ENCODE measurements at regions not wholly inside any gene's neighbourhood (a gene's known extent, or its start where the extent isn't known, plus 50 kb on each side); places are given as distances from the start of the nearest gene placed in this dataset.
"Not testable (repeated sequence)": the region's sequence is repeated elsewhere in the genome, so short reads cannot be mapped to it uniquely, and the experiment has no call there.

- H3K9me3 Mint-ChIP-seq; H3K4me3 Mint-ChIP-seq; H3K27me3 Mint-ChIP-seq (ENCODE audit: low read depth); H3K4me1 Mint-ChIP-seq (ENCODE audit: low read depth); H3K36me3 Mint-ChIP-seq (ENCODE audit: low read depth); H3K27ac Mint-ChIP-seq: not testable (repeated sequence)
Measured at GRCh38 chr4:100608651-100609050, 90.8 kb upstream of the EMCN start.

DNA sequence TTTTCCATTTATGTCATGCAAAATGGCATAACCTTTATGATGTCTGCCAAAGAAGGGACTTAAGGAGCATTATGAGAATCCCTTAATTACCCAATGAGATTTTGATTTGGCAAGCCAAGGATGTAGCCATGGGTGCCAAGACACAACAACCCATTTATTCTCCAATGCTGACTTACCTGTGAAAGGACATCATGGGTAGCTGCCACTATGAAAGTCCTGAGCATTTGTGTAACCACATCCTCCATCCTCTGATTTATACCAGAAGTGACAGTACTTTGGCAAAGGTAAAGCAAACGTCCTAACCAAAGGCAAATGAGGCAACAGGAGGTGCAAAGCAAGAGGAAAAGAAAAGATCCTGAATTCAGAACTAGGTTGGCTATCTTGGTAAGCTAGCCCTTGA lies 87.3 kb upstream of the EMCN start:
- Mint-ChIP-seq H3K36me3 (ENCODE audit: low read depth) (no peaks in the 10 kb centered on the region), H3K27me3 (ENCODE audit: low read depth) (no peaks in the 10 kb centered on the region), H3K4me3 (no peak overlapping the region), H3K27ac (no peak overlapping the region), H3K4me1 (ENCODE audit: low read depth) (peaks cover 3% of the 10 kb centered on the region), H3K9me3 (no peaks in the 10 kb centered on the region)

DNA sequence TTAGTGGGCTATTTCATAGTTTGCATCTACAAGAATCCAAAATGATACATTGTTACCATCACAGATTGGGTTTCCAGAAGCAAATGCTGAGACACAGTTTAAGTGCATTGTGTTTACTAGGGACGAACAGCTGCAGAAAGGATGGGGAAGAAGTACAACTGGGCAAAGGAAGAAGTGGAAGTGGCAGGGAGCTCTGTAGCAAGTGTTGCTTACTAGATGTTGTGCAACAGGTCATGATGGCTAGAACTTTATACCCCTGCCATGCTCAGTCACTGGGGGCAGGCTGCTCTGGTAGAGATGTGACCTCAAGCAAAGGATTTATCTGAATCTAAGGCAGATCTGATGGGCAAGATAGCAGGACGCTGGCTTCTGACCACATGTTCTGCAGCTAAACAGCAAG lies 76.1 kb upstream of the EMCN start:
- H3K27ac Mint-ChIP-seq = no peak overlapping the region
- H3K36me3 Mint-ChIP-seq (ENCODE audit: low read depth) = no peaks in the 10 kb centered on the region
- no peak overlapping the region for H3K4me3 Mint-ChIP-seq
- no peaks in the 10 kb centered on the region for H3K27me3 Mint-ChIP-seq (ENCODE audit: low read depth)
- no peaks in the 10 kb centered on the region for H3K4me1 Mint-ChIP-seq (ENCODE audit: low read depth)
- H3K9me3 Mint-ChIP-seq = no peaks in the 10 kb centered on the region

GRCh38 chr4:100591161-100591876 lies 73.5 kb upstream of the EMCN start:
- Mint-ChIP-seq H3K36me3 (ENCODE audit: low read depth) (no peaks in the 10 kb centered on the region), H3K4me1 (ENCODE audit: low read depth) (no peaks in the 10 kb centered on the region), H3K9me3 (no peaks in the 10 kb centered on the region), H3K4me3 (no peak overlapping the region), H3K27ac (no peak overlapping the region), H3K27me3 (ENCODE audit: low read depth) (no peaks in the 10 kb centered on the region)

- H3K4me1 Mint-ChIP-seq (ENCODE audit: low read depth) = no peaks in the 10 kb centered on the region
Measured at GRCh38 chr4:100590325-100590724, 72.5 kb upstream of the EMCN start.

DNA sequence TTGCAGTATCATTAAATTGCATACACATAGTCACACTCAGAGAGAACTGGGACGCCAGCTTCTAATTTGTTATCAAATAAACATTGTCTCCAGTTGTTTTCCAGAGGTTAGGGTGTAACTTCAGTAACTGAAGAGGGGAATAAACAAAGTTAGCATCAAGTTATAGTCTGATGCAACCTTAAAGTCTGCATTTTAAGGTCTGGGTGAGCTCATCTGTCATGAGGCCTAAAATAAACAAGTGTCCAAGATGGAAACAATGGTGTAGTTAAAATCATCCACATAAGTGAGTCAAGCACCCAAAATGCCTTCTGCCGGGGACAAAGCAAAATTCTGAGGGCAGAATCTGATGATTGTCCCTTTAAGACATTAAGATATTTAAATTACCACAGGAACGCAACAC lies 70.3 kb upstream of the EMCN start:
- Mint-ChIP-seq H3K9me3 (no peaks in the 10 kb centered on the region), H3K27ac (no peak overlapping the region), H3K36me3 (ENCODE audit: low read depth) (no peaks in the 10 kb centered on the region), H3K4me1 (ENCODE audit: low read depth) (no peaks in the 10 kb centered on the region), H3K27me3 (ENCODE audit: low read depth) (no peaks in the 10 kb centered on the region), H3K4me3 (no peak overlapping the region)

More at GRCh38 chr4:100590325-100590724, 72.5 kb upstream of the EMCN start:
- Mint-ChIP-seq H3K36me3 (ENCODE audit: low read depth) (no peaks in the 10 kb centered on the region), H3K27ac (no peak overlapping the region), H3K4me3 (no peak overlapping the region), H3K27me3 (ENCODE audit: low read depth) (no peaks in the 10 kb centered on the region), H3K9me3 (no peaks in the 10 kb centered on the region)

- Mint-ChIP-seq H3K4me3 (no peak overlapping the region), H3K27ac (no peak overlapping the region), H3K9me3 (no peaks in the 10 kb centered on the region), H3K36me3 (ENCODE audit: low read depth) (no peaks in the 10 kb centered on the region), H3K4me1 (ENCODE audit: low read depth) (no peaks in the 10 kb centered on the region), H3K27me3 (ENCODE audit: low read depth) (no peaks in the 10 kb centered on the region)
Measured at GRCh38 chr4:100582146-100582545, 64.3 kb upstream of the EMCN start.

GRCh38 chr4:100581337-100581736 lies 63.5 kb upstream of the EMCN start:
- no peaks in the 10 kb centered on the region for H3K9me3 Mint-ChIP-seq
- no peak overlapping the region for H3K27ac Mint-ChIP-seq
- peaks cover 4% of the 10 kb centered on the region for H3K27me3 Mint-ChIP-seq (ENCODE audit: low read depth)
- no peak overlapping the region for H3K4me3 Mint-ChIP-seq
- no peaks in the 10 kb centered on the region for H3K4me1 Mint-ChIP-seq (ENCODE audit: low read depth)
- no peaks in the 10 kb centered on the region for H3K36me3 Mint-ChIP-seq (ENCODE audit: low read depth)

GRCh38 chr4:100576570-100576969 lies 58.7 kb upstream of the EMCN start:
- no peaks in the 10 kb centered on the region for H3K36me3 Mint-ChIP-seq (ENCODE audit: low read depth)
- no peak overlapping the region for H3K4me3 Mint-ChIP-seq
- H3K4me1 Mint-ChIP-seq (ENCODE audit: low read depth) = no peaks in the 10 kb centered on the region
- no peak overlapping the region for H3K27ac Mint-ChIP-seq
- no peaks in the 10 kb centered on the region for H3K9me3 Mint-ChIP-seq
- H3K27me3 Mint-ChIP-seq (ENCODE audit: low read depth) = peaks cover 11% of the 10 kb centered on the region

DNA sequence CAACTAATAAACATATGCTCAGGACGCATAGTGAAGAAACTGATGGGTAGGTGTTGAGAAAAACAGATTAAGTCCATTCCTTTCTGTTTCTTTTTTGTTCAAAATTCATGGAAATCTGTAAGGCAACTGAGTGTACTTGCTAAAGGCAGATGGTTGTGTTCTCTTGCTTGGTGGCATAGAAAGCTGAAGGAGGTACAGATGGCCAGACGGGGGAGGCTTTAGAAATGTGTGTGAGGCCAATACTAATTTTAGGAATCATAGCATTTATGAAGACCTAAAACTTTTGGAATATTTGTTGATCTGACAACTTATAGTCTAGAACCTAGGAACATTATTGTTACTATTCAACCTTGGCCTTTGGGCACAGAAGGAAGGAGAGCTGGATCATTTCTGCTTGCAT lies 56.8 kb upstream of the EMCN start:
- peaks cover 11% of the 10 kb centered on the region for H3K27me3 Mint-ChIP-seq (ENCODE audit: low read depth)
- no peak overlapping the region for H3K27ac Mint-ChIP-seq
- no peaks in the 10 kb centered on the region for H3K36me3 Mint-ChIP-seq (ENCODE audit: low read depth)
- no peak overlapping the region for H3K4me3 Mint-ChIP-seq
- no peaks in the 10 kb centered on the region for H3K4me1 Mint-ChIP-seq (ENCODE audit: low read depth)
- no peaks in the 10 kb centered on the region for H3K9me3 Mint-ChIP-seq

- H3K4me3 Mint-ChIP-seq = no peak overlapping the region
- no peaks in the 10 kb centered on the region for H3K36me3 Mint-ChIP-seq (ENCODE audit: low read depth)
- no peaks in the 10 kb centered on the region for H3K27me3 Mint-ChIP-seq (ENCODE audit: low read depth)
- no peaks in the 10 kb centered on the region for H3K9me3 Mint-ChIP-seq
- peaks cover 15% of the 10 kb centered on the region for H3K4me1 Mint-ChIP-seq (ENCODE audit: low read depth)
- H3K27ac Mint-ChIP-seq = peak overlapping the region; percentile 16
Measured at GRCh38 chr4:100569196-100569595, 51.4 kb upstream of the EMCN start.
